ENCODE measurements at regions not wholly inside any gene's neighbourhood (a gene's known extent, or its start where the extent isn't known, plus 50 kb on each side); places are given as distances from the start of the nearest gene placed in this dataset.

- TF ChIP-seq CTCF (IDR thresholded peaks at IDR 0.05; ENCODE audit: low read depth, low read length, poor library complexity, severe bottlenecking) (no peak), EZH2phosphoT487 (IDR thresholded peaks at IDR 0.05; ENCODE audit: borderline replicate concordance, low read length) (no peak)
These were observed 121.4 kb upstream of the TCF21 start for GRCh38 chr6:133767357-133767970.
